Stimulated activated CD4-positive, alpha-beta T cell treated with anti-CD3 and anti-CD28 coated beads, Interleukin-2, amount 100 ng/mL, for 4 hours (primary cell): ENCODE measurements at regions not wholly inside any gene's neighbourhood (a gene's known extent, or its start where the extent isn't known, plus 50 kb on each side); places are given as distances from the start of the nearest gene placed in this dataset.
"Not testable (repeated sequence)": the region's sequence is repeated elsewhere in the genome, so short reads cannot be mapped to it uniquely, and the experiment has no call there.

Experiments
- DNase-seq: peaks from one replicate; pipeline ENCODE4 v3.0.0-alpha.2; 2020; ENCODE audit warnings: low read depth

GRCh38 chr13:24563087-24563486 is 50.5 kb upstream of the PARP4 start:
- no peak for DNase-seq

GRCh38 chr13:24563971-24564370 is 51.4 kb upstream of the PARP4 start:
- DNase-seq, result not testable (repeated sequence)

GRCh38 chr13:24564881-24565280 is 52.3 kb upstream of the PARP4 start:
- no peak for DNase-seq

- DNase-seq, result not testable (repeated sequence)
Observed at GRCh38 chr13:24567593-24567992, 55.0 kb upstream of the PARP4 start.

- no peak for DNase-seq
Observed at GRCh38 chr13:24574847-24575246, 62.3 kb upstream of the PARP4 start.

GRCh38 chr13:24580315-24580714 is 67.7 kb upstream of the PARP4 start:
- DNase-seq, result not testable (repeated sequence)

DNA sequence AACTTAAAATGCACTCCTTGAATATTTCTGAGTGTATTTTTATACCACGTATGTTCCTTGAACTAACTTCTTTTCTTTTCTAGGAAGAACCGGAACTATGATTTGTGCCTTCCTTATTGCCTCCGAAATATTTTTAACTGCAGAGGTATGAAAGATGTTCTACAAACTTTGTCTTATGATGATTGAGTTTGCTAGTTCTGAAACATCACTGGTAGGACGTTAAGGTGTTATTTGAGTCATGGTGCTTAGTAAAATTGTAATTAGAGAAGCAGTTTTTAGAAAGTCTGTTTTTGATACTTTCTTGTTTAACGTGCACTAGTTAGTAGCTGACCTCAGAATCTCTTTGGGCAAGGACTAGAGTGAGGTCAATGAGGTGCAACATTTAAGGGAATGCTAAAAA is 69.0 kb upstream of the PARP4 start:
- not testable (repeated sequence) for DNase-seq

- DNase-seq, result not testable (repeated sequence)
Observed at GRCh38 chr13:24591697-24592096, 79.1 kb upstream of the PARP4 start.

DNA sequence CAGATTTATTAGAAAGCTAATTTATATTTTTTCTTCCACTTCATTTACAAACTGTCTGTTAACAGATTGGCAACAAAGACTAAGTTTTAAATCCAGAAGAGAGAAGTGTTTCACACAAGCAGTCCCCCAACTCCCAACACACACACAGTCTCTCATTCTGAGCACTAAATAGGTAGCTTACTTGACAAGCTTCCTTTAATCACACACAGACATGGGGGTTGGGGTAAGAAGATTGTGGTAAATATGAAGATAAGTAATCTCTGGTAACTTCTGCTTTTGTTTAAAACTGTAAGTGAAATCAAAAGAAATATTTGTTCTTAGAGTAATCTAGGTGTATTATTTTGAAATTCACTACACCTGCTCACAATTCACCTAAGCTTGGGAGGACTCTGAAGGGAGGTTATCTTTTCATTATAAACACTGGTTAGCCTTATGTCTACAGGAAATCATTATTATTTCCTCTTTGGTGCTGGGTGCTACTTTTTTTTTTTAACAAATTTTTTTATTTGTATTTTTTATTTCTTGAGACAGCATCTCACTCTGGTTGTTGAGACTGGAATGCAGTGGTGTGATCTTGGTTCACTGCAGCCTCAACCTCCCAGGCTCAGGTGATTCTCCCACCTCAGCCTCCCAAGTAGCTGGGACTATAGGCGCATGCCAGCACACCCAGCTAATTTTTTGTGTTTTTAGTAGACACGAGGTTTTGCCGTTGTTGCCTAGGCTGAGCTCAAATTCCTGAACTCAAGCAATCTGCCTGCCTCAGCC is 82.1 kb upstream of the ATP12A start:
- DNase-seq, result not testable (repeated sequence)

DNA sequence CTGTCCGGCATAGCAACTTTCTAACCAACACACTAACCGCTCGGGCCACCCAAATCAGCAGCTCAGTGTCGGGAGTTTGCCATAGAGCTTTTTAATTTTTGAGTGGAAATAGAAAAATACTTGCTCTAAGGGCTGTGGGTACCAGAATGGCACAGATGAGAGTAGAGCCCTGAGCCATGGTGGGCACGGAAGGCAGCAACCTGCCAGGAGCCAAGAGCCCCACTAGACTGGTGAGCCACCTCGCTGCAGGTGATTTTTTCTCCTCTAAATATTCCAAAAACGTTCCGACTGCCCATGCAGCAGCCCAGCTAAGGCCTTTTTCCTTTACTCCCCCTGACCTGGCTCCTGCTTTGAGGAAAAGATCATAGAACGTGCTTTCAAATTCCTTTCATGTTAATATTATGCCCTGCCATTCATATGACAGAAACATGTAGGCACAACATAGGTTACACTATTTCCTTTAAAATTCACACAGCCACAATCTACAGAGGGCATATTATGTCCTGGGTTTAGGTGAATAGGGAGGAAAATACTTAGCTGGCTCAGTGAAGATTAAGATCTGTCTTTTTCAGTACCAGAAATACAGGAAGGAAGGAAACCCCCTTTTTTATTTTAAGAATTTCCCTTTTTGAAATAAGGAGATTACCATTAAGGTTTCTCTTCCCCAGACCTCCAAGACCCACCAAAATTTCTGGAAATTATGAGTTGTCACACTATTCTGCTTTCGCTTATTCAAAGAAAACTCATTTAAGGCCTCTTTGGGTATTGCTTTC is 81.0 kb upstream of the ATP12A start:
- DNase-seq, result not testable (repeated sequence)

DNA sequence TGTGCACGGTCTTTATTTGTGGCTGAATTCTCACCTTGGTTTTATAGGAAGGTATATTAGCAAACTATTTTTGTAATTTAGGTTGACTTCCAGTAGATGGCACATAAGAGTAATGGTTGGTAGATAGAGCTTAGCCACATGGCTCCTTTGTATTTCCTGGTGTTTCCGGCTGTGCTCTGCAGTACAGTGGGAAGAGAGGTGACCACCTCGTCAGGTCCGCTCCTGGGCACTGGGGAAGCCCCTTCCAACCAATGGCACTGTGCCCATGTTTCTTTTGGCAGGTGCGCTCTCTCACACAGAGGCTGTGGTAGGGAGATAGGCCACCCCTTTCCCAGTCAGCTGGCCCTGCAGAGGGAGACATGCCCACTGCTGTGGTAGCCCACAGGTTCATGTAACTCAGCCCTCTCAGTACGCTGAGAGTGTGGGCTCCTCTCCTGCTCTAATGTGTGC is 74.3 kb upstream of the ATP12A start:
- no peak for DNase-seq

DNA sequence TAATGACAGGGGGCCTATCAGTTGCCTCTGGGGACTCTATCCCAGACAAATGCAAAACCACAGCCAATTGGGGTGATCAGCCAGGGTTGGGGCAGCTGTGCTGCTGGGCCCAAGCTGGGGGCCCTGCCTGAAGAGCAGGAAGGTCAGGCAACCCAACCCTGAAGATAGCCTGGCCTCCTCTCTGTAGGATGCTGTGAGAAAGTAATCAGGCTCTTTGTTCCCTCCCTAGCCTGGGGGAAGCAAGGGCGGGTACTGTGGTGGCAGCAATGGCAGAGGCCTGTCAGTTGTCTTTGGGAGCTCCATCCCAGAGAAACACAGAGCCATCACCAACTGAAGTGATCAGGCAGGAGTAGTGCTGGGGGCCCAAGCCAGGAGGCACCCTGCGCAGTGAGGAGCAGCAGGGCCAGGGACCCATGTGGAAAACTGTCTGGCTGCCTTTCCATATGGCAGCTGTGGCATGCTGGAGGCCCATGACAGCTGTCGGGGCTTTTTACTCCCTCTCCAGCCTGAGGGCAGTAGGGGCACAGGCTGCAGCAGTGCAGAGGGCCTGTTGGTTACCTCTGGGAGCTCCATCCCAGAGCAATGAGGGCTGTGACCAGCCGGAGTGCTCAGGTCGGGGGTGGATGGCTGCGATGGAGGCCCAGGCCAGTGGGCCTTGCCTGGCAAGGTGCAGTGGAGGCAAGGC is 73.6 kb upstream of the ATP12A start:
- DNase-seq, result no peak

GRCh38 chr13:24610956-24611355 is 69.3 kb upstream of the ATP12A start:
- DNase-seq, result no peak

- DNase-seq, result no peak
Observed at GRCh38 chr13:24612726-24613125, 67.5 kb upstream of the ATP12A start.

GRCh38 chr13:24613128-24613527 is 67.1 kb upstream of the ATP12A start:
- no peak for DNase-seq

GRCh38 chr13:24613755-24614154 is 66.5 kb upstream of the ATP12A start:
- no peak for DNase-seq

DNA sequence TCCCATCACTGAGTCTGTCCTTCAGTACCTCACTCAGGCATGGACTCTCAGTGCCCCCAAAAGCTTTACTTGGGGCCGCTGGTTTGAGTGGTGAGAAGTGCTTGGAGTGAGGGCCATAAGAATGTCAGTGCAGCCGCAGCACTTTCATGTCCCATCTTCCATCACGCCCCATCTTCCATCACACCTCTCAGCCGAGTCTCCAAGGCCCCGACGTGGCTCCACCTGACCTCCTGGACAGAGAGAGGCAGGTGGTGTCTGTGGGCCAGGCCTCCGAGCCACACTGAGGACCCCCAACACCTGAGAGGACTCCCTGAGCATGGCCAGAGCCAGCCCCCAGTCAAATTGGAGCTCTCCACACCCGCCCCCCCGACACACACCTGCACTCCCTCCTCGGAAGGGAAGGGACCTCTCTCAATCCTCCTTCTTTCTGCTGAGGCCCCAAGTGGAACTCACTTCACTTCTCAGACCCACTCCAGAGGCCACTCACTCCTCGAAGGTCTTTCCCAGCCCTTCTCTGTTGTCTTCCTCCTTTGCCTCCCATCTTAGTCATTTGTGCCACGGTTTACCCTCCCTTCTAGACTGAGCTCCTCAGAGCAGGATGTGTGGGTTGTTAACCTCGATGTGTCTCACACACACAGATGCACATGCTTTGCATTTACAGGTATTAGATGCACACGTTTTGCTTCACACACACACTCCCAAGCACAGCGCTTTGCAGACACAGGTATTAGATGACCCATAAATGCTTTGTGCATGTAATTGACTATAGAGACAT is 65.7 kb upstream of the ATP12A start:
- DNase-seq, result no peak

GRCh38 chr13:24615114-24615513 is 65.1 kb upstream of the ATP12A start:
- no peak for DNase-seq

- no peak for DNase-seq
Observed at GRCh38 chr13:24615911-24616472, 64.2 kb upstream of the ATP12A start.

- DNase-seq, result no peak
Observed at GRCh38 chr13:24616514-24616913, 63.7 kb upstream of the ATP12A start.

- no peak for DNase-seq
Observed at GRCh38 chr13:24617256-24618010, 62.8 kb upstream of the ATP12A start.
